ENCODE measurements at regions not wholly inside any gene's neighbourhood (a gene's known extent, or its start where the extent isn't known, plus 50 kb on each side); places are given as distances from the start of the nearest gene placed in this dataset.

- TF ChIP-seq ESRRA (IDR thresholded peaks at IDR 0.05; ENCODE audit: low read length): no peak
- TF ChIP-seq CTCF (IDR thresholded peaks at IDR 0.05 in 2 of 3, conservative IDR thresholded peaks at IDR 0.05 in 1 of 3; ENCODE audit: control insufficient read depth in 2 of 3, extremely low read depth in 1 of 3, insufficient read depth in 1 of 3, low read depth in 3 of 3, low read length in 3 of 3): no peak
- TF ChIP-seq E4F1 (IDR thresholded peaks at IDR 0.05; ENCODE audit: borderline replicate concordance, partially characterized antibody): no peak
- no peak for TF ChIP-seq CEBPB (IDR thresholded peaks at IDR 0.05; ENCODE audit: borderline replicate concordance in 1 of 2, low read depth in 2 of 2, low read length in 2 of 2)
- TF ChIP-seq REST (IDR thresholded peaks at IDR 0.05; ENCODE audit: low read depth, low read length): no peak
- TF ChIP-seq EP300 (IDR thresholded peaks at IDR 0.05; ENCODE audit: borderline replicate concordance in 1 of 2, control insufficient read depth in 1 of 2, low read depth in 2 of 2, low read length in 2 of 2): no peak
- no peak for TF ChIP-seq CHD2 (IDR thresholded peaks at IDR 0.05; ENCODE audit: borderline replicate concordance, low read depth, low read length)
- TF ChIP-seq ZBTB11 (CRISPR knock-in tag; IDR thresholded peaks at IDR 0.05): no peak
- TF ChIP-seq RELB (IDR thresholded peaks at IDR 0.05; ENCODE audit: low read depth): no peak
- no peak for TF ChIP-seq POLR2AphosphoS5 (IDR thresholded peaks at IDR 0.05; ENCODE audit: low read length)
- no peak for TF ChIP-seq TCF12 (IDR thresholded peaks at IDR 0.05; ENCODE audit: low read depth, low read length)
- TF ChIP-seq POLR2A (IDR thresholded peaks at IDR 0.05; ENCODE audit: low read depth, low read length): no peak
These were observed 1067.7 kb downstream of the C4orf33 start for GRCh38 chr4:130163701-130164100.

Data from GM12878 (cell line).